IPS DF 6.9 (cell line): ENCODE measurements at regions not wholly inside any gene's neighbourhood (a gene's known extent, or its start where the extent isn't known, plus 50 kb on each side); places are given as distances from the start of the nearest gene placed in this dataset.

ENCODE experiments used
- DNase-seq: peaks from one replicate; pipeline ENCODE4 v3.0.0-alpha.2; 2013; ENCODE audit warnings: low read depth, low spot score
- H3K27ac ChIP-seq: one replicate; pipeline ENCODE4 v1.5.1; 2013; ENCODE audit warnings: low read length, control low read depth
- H3K27me3 ChIP-seq: 2 replicates; pipeline ENCODE4 v1.6.1; 2013; ENCODE audit warnings: mild to moderate bottlenecking, low read length; ENCODE audit not compliant: control insufficient read depth, insufficient read depth
- H3K36me3 ChIP-seq: 2 replicates; pipeline ENCODE4 v1.6.1; 2013; ENCODE audit warnings: low read length; ENCODE audit not compliant: control insufficient read depth, insufficient read depth
- H3K4me1 ChIP-seq: 2 replicates; pipeline ENCODE4 v1.6.1; 2013; ENCODE audit warnings: low read length; ENCODE audit not compliant: control insufficient read depth, insufficient read depth
- H3K4me3 ChIP-seq: 2 replicates; pipeline ENCODE4 v1.5.1; 2013; ENCODE audit warnings: mild to moderate bottlenecking, low read length
- H3K9me3 ChIP-seq: 2 replicates; pipeline ENCODE4 v1.6.1; 2013; ENCODE audit warnings: low read length, inconsistent platforms; ENCODE audit not compliant: control insufficient read depth, insufficient read depth
- WGBS: extraction: QIAGEN DNeasy Blood & Tissue Kit; methylation state at CpG from one replicate; pipeline ENCODE4 v1.1.7; 2013; ENCODE audit warnings: mixed read lengths, missing lambda C conversion rate; ENCODE audit not compliant: insufficient read length, insufficient coverage; 5-methylcytosine and 5-hydroxymethylcytosine counted together

GRCh38 chr13:111394211-111394922 lies 73.9 kb downstream of the TEX29 start:
- Histone ChIP-seq H3K36me3 (no peaks in the 10 kb centered on the region), H3K9me3 (no peaks in the 10 kb centered on the region), H3K27ac (no peak overlapping the region), H3K4me3 (no peak overlapping the region), H3K4me1 (no peaks in the 10 kb centered on the region; the same call in 1 of the 2 replicates), H3K27me3 (no peaks in the 10 kb centered on the region)
- no peak for DNase-seq
- WGBS, result no CpG with 5 or more reads among the region's 14 CpGs

DNA sequence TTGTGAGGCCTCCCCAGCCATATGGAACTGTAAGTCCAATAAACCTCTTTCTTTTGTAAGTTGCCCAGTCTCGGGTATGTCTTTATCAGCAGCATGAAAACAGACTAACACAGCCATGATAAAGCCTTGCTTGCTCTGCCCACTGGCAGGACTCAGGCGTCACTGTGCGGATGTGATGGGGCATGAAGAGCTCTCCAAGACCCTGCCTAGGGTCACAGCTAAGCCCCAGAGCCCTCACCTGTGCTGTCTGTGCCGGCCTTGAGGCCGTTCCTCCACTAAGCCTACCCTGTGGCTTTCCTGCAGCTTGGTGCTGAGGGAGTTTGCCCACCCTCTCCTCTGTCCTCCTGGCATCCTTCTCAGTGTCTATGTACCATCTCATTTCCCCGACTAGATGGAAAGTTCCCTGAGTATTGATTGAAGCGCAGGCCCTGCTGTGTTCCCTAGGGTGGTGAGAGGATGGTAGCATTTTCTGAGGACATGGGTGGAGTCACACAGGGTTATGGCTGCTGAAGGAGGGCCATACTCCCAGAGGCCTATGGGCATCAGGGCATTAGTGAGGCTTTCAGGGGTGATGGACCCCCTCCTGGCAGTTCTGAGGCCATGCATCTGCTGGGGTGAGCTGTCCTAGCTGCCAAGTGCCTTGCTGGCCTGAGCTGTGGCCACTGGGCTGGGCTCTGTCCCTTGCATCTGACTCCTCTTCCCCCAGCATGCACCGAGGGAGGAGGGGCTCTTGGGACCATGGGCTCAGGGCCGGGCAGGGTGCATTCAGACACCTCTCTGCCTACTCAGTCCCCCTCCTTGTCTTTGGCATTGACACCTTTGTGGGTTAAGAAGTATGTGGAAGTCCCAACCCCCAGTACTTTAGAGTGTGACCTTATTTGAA lies 75.3 kb downstream of the TEX29 start:
- no peak overlapping the region for H3K4me3 ChIP-seq
- H3K9me3 ChIP-seq, result no peaks in the 10 kb centered on the region
- no peaks in the 10 kb centered on the region; the same call in 1 of the 2 replicates for H3K4me1 ChIP-seq
- no CpG with 5 or more reads among the region's 9 CpGs for WGBS
- no peak overlapping the region for H3K27ac ChIP-seq
- H3K27me3 ChIP-seq, result no peaks in the 10 kb centered on the region
- H3K36me3 ChIP-seq, result no peaks in the 10 kb centered on the region
- DNase-seq, result no peak

- H3K4me3 ChIP-seq, result no peak overlapping the region
- H3K4me1 ChIP-seq, result no peaks in the 10 kb centered on the region; the same call in 1 of the 2 replicates
- H3K27me3 ChIP-seq, result no peaks in the 10 kb centered on the region
- H3K36me3 ChIP-seq, result no peaks in the 10 kb centered on the region
- H3K9me3 ChIP-seq, result no peaks in the 10 kb centered on the region
- WGBS, result no CpG with 5 or more reads among the region's 12 CpGs
- no peak for DNase-seq
- no peak overlapping the region for H3K27ac ChIP-seq
Measured at GRCh38 chr13:111396457-111396856, 76.0 kb downstream of the TEX29 start.

- H3K27ac ChIP-seq, result no peak overlapping the region
- no peak overlapping the region for H3K4me3 ChIP-seq
- no peaks in the 10 kb centered on the region for H3K36me3 ChIP-seq
- H3K4me1 ChIP-seq, result no peaks in the 10 kb centered on the region; the same call in 1 of the 2 replicates
- H3K27me3 ChIP-seq, result no peaks in the 10 kb centered on the region
- H3K9me3 ChIP-seq, result no peaks in the 10 kb centered on the region
- DNase-seq, result no peak
- no CpG with 5 or more reads among the region's 25 CpGs for WGBS
Measured at GRCh38 chr13:111397202-111397880, 76.9 kb downstream of the TEX29 start.

- Histone ChIP-seq H3K9me3 (no peaks in the 10 kb centered on the region), H3K27me3 (no peaks in the 10 kb centered on the region), H3K36me3 (no peaks in the 10 kb centered on the region), H3K4me3 (no peak overlapping the region), H3K27ac (no peak overlapping the region), H3K4me1 (no peaks in the 10 kb centered on the region; the same call in 1 of the 2 replicates)
- WGBS, result no CpG with 5 or more reads among the region's 3 CpGs
- DNase-seq, result no peak
Measured at GRCh38 chr13:111398196-111398595, 77.8 kb downstream of the TEX29 start.

DNA sequence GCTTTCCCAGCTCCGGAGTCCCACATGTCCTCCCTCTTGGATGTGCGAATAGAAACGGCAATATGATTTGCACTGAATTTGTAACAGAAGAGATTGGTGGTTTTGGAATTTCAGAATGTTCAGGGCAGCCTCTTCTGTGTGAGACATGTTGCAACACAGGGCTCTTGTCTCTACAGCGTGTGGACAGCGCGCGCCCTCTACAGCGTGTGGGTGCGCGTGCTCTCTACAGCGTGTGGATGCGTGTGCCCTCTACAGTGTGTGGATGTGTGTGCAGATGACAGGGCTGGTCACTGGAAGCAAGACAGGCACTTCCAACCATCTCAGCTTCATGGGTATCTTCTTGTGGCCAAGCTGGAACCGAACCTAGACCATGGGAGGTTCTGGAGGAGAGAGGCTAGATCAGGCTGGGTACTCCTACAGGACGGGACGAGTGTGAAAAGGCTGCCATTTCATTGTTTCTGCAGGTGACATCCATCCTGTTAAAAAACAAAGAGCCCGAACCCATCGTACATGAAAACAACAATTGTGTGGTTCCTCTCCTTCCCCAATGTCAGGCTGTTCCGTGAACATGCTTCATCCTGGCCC lies 78.4 kb downstream of the TEX29 start:
- Histone ChIP-seq H3K4me1 (no peaks in the 10 kb centered on the region; the same call in 1 of the 2 replicates), H3K27ac (no peak overlapping the region), H3K4me3 (no peak overlapping the region), H3K27me3 (no peaks in the 10 kb centered on the region), H3K36me3 (no peaks in the 10 kb centered on the region), H3K9me3 (no peaks in the 10 kb centered on the region)
- WGBS, result no CpG with 5 or more reads among the region's 18 CpGs
- no peak for DNase-seq

DNA sequence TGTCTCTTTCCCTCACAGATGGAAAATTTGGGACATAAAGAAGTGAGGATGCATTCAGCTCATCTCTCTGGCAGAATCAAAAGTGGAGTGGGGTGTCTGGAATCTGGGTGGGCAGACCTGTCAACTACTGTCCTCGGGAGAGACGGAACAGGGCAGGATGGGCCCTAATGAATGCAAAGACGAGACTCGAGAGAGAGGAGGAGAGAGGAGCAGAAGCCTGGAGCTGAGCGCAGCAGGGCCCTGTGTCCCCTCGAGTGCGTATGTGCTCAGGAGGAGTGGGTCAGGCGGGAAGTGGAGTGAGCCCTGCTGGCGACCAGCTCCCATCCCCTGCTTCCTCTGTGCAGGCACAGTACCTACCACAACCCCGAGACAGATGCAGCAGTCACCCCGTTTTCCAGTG lies 78.9 kb downstream of the TEX29 start:
- Histone ChIP-seq H3K36me3 (no peaks in the 10 kb centered on the region), H3K4me1 (no peaks in the 10 kb centered on the region; the same call in 1 of the 2 replicates), H3K4me3 (no peak overlapping the region), H3K27ac (no peak overlapping the region), H3K27me3 (no peaks in the 10 kb centered on the region), H3K9me3 (no peaks in the 10 kb centered on the region)
- no peak for DNase-seq
- no CpG with 5 or more reads among the region's 11 CpGs for WGBS

GRCh38 chr13:111399776-111400538 lies 79.5 kb downstream of the TEX29 start:
- Histone ChIP-seq H3K4me1 (no peaks in the 10 kb centered on the region; the same call in 1 of the 2 replicates), H3K27me3 (no peaks in the 10 kb centered on the region)
- no CpG with 5 or more reads among the region's 18 CpGs for WGBS

GRCh38 chr13:111401151-111401550 lies 80.7 kb downstream of the TEX29 start:
- Histone ChIP-seq H3K4me1 (no peaks in the 10 kb centered on the region), H3K4me3 (no peak overlapping the region), H3K36me3 (no peaks in the 10 kb centered on the region), H3K27me3 (no peaks in the 10 kb centered on the region), H3K27ac (no peak overlapping the region), H3K9me3 (no peaks in the 10 kb centered on the region)
- no peak for DNase-seq
- WGBS, result no CpG with 5 or more reads among the region's 6 CpGs

More at GRCh38 chr13:111399776-111400538, 79.5 kb downstream of the TEX29 start:
- no peak for DNase-seq
- no peaks in the 10 kb centered on the region for H3K36me3 ChIP-seq
- H3K9me3 ChIP-seq, result no peaks in the 10 kb centered on the region
- no peak overlapping the region for H3K4me3 ChIP-seq
- H3K27ac ChIP-seq, result no peak overlapping the region
